Mesenchymal stem cell (in vitro differentiated cells and primary cell): ENCODE measurements at regions not wholly inside any gene's neighbourhood (a gene's known extent, or its start where the extent isn't known, plus 50 kb on each side); places are given as distances from the start of the nearest gene placed in this dataset.

Experiments
- DNase-seq: peaks from one replicate; pipeline ENCODE4 v3.0.0-alpha.2; 2013
- H2AFZ ChIP-seq: one replicate; pipeline ENCODE4 v1.6.1; 2013; ENCODE audit warnings: low read depth, mild to moderate bottlenecking, control low read depth, inconsistent platforms, low read length, moderate library complexity
- H2AK5ac ChIP-seq: 2 replicates; pipeline ENCODE4 v1.6.1; 2013; ENCODE audit warnings: low read length, moderate library complexity, mild to moderate bottlenecking, inconsistent platforms; ENCODE audit not compliant: severe bottlenecking
- H2BK120ac ChIP-seq: one replicate; pipeline ENCODE4 v1.6.1; 2013; ENCODE audit warnings: low read depth, mild to moderate bottlenecking, inconsistent platforms, low read length, moderate library complexity
- H2BK12ac ChIP-seq, 2 experiments: one replicate each; pipeline ENCODE4 v1.6.1; 2013; ENCODE audit warnings: inconsistent platforms in 2 of 2, low read length in 2 of 2, mild to moderate bottlenecking in 2 of 2, moderate library complexity in 2 of 2, control low read depth in 1 of 2
- H2BK15ac ChIP-seq: one replicate; pipeline ENCODE4 v1.6.1; 2013; ENCODE audit warnings: mild to moderate bottlenecking, low read depth, inconsistent platforms; ENCODE audit not compliant: poor library complexity, severe bottlenecking
- H2BK5ac ChIP-seq: 2 replicates; pipeline ENCODE4 v1.6.1; 2013; ENCODE audit warnings: low read depth, mild to moderate bottlenecking, low read length, control low read depth, inconsistent platforms; ENCODE audit not compliant: poor library complexity, severe bottlenecking
- H3K14ac ChIP-seq, 2 experiments: one replicate each; pipeline ENCODE4 v1.6.1; 2013; ENCODE audit warnings: inconsistent platforms in 2 of 2, low read length in 2 of 2, control low read depth in 1 of 2, mild to moderate bottlenecking in 1 of 2, moderate library complexity in 1 of 2
- H3K18ac ChIP-seq, 2 experiments: one replicate each; pipeline ENCODE4 v1.6.1; 2013; ENCODE audit warnings: inconsistent platforms in 2 of 2, low read length in 2 of 2, control low read depth in 1 of 2, low read depth in 1 of 2, mild to moderate bottlenecking in 1 of 2
- H3K23ac ChIP-seq, 2 experiments: one replicate each; pipeline ENCODE4 v1.6.1; 2013; ENCODE audit warnings: inconsistent platforms in 2 of 2, low read length in 2 of 2, mild to moderate bottlenecking in 2 of 2, moderate library complexity in 2 of 2, control low read depth in 1 of 2
- H3K27ac ChIP-seq: 2 replicates; pipeline ENCODE4 v1.5.1; 2013; ENCODE audit warnings: mild to moderate bottlenecking, moderate library complexity, low read length, control low read depth, inconsistent platforms; ENCODE audit not compliant: poor library complexity, severe bottlenecking
- H3K27me3 ChIP-seq, 2 experiments: 2 replicates each; pipeline versions ENCODE4 v1.6.1 to v1.7.0; 2013; ENCODE audit warnings: low read length in 2 of 2, mild to moderate bottlenecking in 2 of 2, moderate library complexity in 2 of 2, control low read depth in 1 of 2, inconsistent platforms in 1 of 2; ENCODE audit not compliant: control insufficient read depth in 1 of 2, insufficient read depth in 1 of 2
- H3K36me3 ChIP-seq, 2 experiments: 2 replicates each; pipeline versions ENCODE4 v1.6.1 to v1.7.0; 2013; ENCODE audit warnings: low read length in 2 of 2, control low read depth in 1 of 2, inconsistent platforms in 1 of 2, low read depth in 1 of 2, mild to moderate bottlenecking in 1 of 2; ENCODE audit not compliant: insufficient read depth in 2 of 2, control insufficient read depth in 1 of 2
- H3K4ac ChIP-seq, 2 experiments: one replicate each; pipeline ENCODE4 v1.6.1; 2013; ENCODE audit warnings: inconsistent platforms in 2 of 2, low read length in 2 of 2, mild to moderate bottlenecking in 2 of 2, moderate library complexity in 2 of 2, control low read depth in 1 of 2, low read depth in 1 of 2
- H3K4me1 ChIP-seq: 2 replicates; pipeline ENCODE4 v1.6.1; 2013; ENCODE audit warnings: low read depth, low read length, control low read depth; ENCODE audit not compliant: control insufficient read depth, insufficient read depth
- H3K4me2 ChIP-seq: 2 replicates; pipeline ENCODE4 v1.6.1; 2013; ENCODE audit warnings: low read length, mild to moderate bottlenecking, inconsistent platforms; ENCODE audit not compliant: poor library complexity, severe bottlenecking
- H3K4me3 ChIP-seq, 2 experiments: 2 replicates each; pipeline versions ENCODE4 v1.5.1 to v1.7.0; 2013; ENCODE audit warnings: low read length in 2 of 2, mild to moderate bottlenecking in 2 of 2, control low read depth in 1 of 2, low read depth in 1 of 2; ENCODE audit not compliant: insufficient read depth in 1 of 2
- H3K79me1 ChIP-seq: replicated peaks from 2 replicates; pipeline ENCODE4 v1.6.1; 2013; ENCODE audit warnings: mild to moderate bottlenecking, control low read depth, low read length, inconsistent platforms; ENCODE audit not compliant: poor library complexity, severe bottlenecking
- H3K9ac ChIP-seq: 2 replicates; pipeline ENCODE4 v1.7.0; 2013; ENCODE audit warnings: mild to moderate bottlenecking, low read length, moderate library complexity
- H3K9me3 ChIP-seq: 2 replicates; pipeline ENCODE4 v1.7.0; 2013; ENCODE audit warnings: mild to moderate bottlenecking, low read length; ENCODE audit not compliant: control insufficient read depth
- H4K8ac ChIP-seq: one replicate; pipeline ENCODE4 v1.6.1; 2013; ENCODE audit warnings: inconsistent platforms, mild to moderate bottlenecking, low read length, moderate library complexity
- H4K91ac ChIP-seq: one replicate; pipeline ENCODE4 v1.6.1; 2013; ENCODE audit warnings: mild to moderate bottlenecking, low read length, inconsistent platforms
- WGBS: methylation state at CpG from one replicate; pipeline ENCODE4 v1.1.7; 2013; ENCODE audit warnings: mixed read lengths; 5-methylcytosine and 5-hydroxymethylcytosine counted together

GRCh38 chr13:65909501-65909900 lies 1320.6 kb downstream of the PCDH9 start:
- H2AFZ ChIP-seq = no peak overlapping the region
- peaks cover 3% of the 10 kb centered on the region for H3K4me1 ChIP-seq
- no peak for DNase-seq
- H4K91ac ChIP-seq = peak overlapping the region; percentile 61
- no peaks in the 10 kb centered on the region for H3K36me3 ChIP-seq
- H2BK5ac ChIP-seq = no peak overlapping the region
- H3K18ac ChIP-seq = peak overlapping the region in 1 of 2 experiments; percentile 75
- H3K14ac ChIP-seq = no peak overlapping the region
- peak overlapping the region in 1 of 2 experiments; percentile 50 for H2BK12ac ChIP-seq
- H3K27ac ChIP-seq = no peak overlapping the region
- no peaks in the 10 kb centered on the region for H3K27me3 ChIP-seq
- H2BK15ac ChIP-seq = no peak overlapping the region
- H3K9ac ChIP-seq = no peak overlapping the region
- H2AK5ac ChIP-seq = no peak overlapping the region
- no peak overlapping the region for H3K4ac ChIP-seq
- H4K8ac ChIP-seq = no peak overlapping the region
- 100% methylated on average over 1 of the region's 1 CpG for WGBS
- H3K4me2 ChIP-seq = no peak overlapping the region
- H3K79me1 ChIP-seq = no peaks in the 10 kb centered on the region
- no peak overlapping the region for H3K4me3 ChIP-seq
- no peaks in the 10 kb centered on the region for H3K9me3 ChIP-seq
- no peak overlapping the region for H2BK120ac ChIP-seq
- H3K23ac ChIP-seq = no peak overlapping the region

GRCh38 chr13:65907666-65908525 lies 1322.2 kb downstream of the PCDH9 start:
- H3K4me1 ChIP-seq = peaks cover 1% of the 10 kb centered on the region
- 24% methylated on average over 6 of the region's 7 CpGs for WGBS
- H3K9ac ChIP-seq = no peak overlapping the region
- no peak overlapping the region for H3K4me2 ChIP-seq
- H2BK15ac ChIP-seq = no peak overlapping the region
- no peak overlapping the region for H2AFZ ChIP-seq
- H4K91ac ChIP-seq = no peak overlapping the region
- H3K14ac ChIP-seq = no peak overlapping the region
- no peaks in the 10 kb centered on the region for H3K9me3 ChIP-seq
- no peak overlapping the region for H2BK12ac ChIP-seq
- DNase-seq = peak; percentile 30
- H3K36me3 ChIP-seq = no peaks in the 10 kb centered on the region
- H3K18ac ChIP-seq = no peak overlapping the region
- H3K4ac ChIP-seq = no peak overlapping the region
- H4K8ac ChIP-seq = no peak overlapping the region
- no peak overlapping the region for H2AK5ac ChIP-seq
- no peak overlapping the region for H2BK120ac ChIP-seq
- no peak overlapping the region for H3K23ac ChIP-seq
- H3K4me3 ChIP-seq = no peak overlapping the region
- no peak overlapping the region for H2BK5ac ChIP-seq
- H3K79me1 ChIP-seq = no peaks in the 10 kb centered on the region
- H3K27ac ChIP-seq = no peak overlapping the region
- H3K27me3 ChIP-seq = no peaks in the 10 kb centered on the region

DNA sequence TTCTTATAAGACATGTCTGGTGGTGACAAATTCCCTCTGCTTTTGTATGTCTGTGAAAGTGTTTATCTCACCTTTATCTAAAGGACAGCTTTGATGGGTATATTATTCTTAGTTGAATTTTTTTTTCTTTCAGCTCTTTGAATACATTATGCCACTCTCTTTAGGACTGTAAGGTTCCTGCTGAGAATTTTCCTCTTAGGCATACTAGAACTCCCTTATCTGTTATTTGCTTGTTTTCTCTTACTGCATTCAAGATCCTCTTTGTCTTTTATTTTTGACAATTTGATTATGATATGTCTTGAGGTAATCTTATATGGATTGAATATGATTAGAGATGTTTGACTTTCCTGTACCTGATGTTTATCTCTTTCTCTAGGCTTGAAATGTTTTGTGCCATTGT lies 1328.4 kb downstream of the PCDH9 start:
- Histone ChIP-seq H3K79me1 (no peaks in the 10 kb centered on the region), H3K4me1 (no peaks in the 10 kb centered on the region), H3K9ac (no peak overlapping the region), H2BK120ac (no peak overlapping the region), H3K36me3 (no peaks in the 10 kb centered on the region), H2BK12ac (no peak overlapping the region), H3K14ac (no peak overlapping the region), H4K8ac (no peak overlapping the region), H2AFZ (no peak overlapping the region), H2BK5ac (no peak overlapping the region), H3K4me3 (no peak overlapping the region), H2BK15ac (no peak overlapping the region), H3K27me3 (no peaks in the 10 kb centered on the region), H3K18ac (no peak overlapping the region), H4K91ac (no peak overlapping the region), H3K9me3 (no peaks in the 10 kb centered on the region), H3K4me2 (no peak overlapping the region), H3K4ac (no peak overlapping the region), H3K27ac (no peak overlapping the region), H3K23ac (no peak overlapping the region), H2AK5ac (no peak overlapping the region)
- DNase-seq = no peak

- no peak overlapping the region for H2BK15ac ChIP-seq
- no peaks in the 10 kb centered on the region for H3K79me1 ChIP-seq
- DNase-seq = no peak
- H2AK5ac ChIP-seq = no peak overlapping the region
- no peak overlapping the region for H4K8ac ChIP-seq
- no peak overlapping the region for H3K23ac ChIP-seq
- H2BK12ac ChIP-seq = no peak overlapping the region
- H3K4ac ChIP-seq = no peak overlapping the region
- no peak overlapping the region for H2BK5ac ChIP-seq
- no peak overlapping the region for H3K14ac ChIP-seq
- no peak overlapping the region for H3K4me2 ChIP-seq
- no peak overlapping the region for H3K27ac ChIP-seq
- H3K4me3 ChIP-seq = no peak overlapping the region
- no peak overlapping the region for H4K91ac ChIP-seq
- no peak overlapping the region for H2AFZ ChIP-seq
- H3K27me3 ChIP-seq = no peaks in the 10 kb centered on the region
- no CpG with 5 or more reads among the region's 2 CpGs for WGBS
- no peaks in the 10 kb centered on the region for H3K36me3 ChIP-seq
- no peaks in the 10 kb centered on the region for H3K4me1 ChIP-seq
- no peaks in the 10 kb centered on the region for H3K9me3 ChIP-seq
- H2BK120ac ChIP-seq = no peak overlapping the region
- no peak overlapping the region for H3K9ac ChIP-seq
- no peak overlapping the region for H3K18ac ChIP-seq
These were observed 1336.1 kb downstream of the PCDH9 start for GRCh38 chr13:65894049-65894448.
